Brain pericyte (primary cell): ENCODE measurements at regions not wholly inside any gene's neighbourhood (a gene's known extent, or its start where the extent isn't known, plus 50 kb on each side); places are given as distances from the start of the nearest gene placed in this dataset.
"Not testable (repeated sequence)": the region's sequence is repeated elsewhere in the genome, so short reads cannot be mapped to it uniquely, and the experiment has no call there.

Experiments
- DNase-seq: peaks from one replicate; pipeline ENCODE4 v3.0.0-alpha.2; 2012; ENCODE audit warnings: low read depth, low spot score

DNA sequence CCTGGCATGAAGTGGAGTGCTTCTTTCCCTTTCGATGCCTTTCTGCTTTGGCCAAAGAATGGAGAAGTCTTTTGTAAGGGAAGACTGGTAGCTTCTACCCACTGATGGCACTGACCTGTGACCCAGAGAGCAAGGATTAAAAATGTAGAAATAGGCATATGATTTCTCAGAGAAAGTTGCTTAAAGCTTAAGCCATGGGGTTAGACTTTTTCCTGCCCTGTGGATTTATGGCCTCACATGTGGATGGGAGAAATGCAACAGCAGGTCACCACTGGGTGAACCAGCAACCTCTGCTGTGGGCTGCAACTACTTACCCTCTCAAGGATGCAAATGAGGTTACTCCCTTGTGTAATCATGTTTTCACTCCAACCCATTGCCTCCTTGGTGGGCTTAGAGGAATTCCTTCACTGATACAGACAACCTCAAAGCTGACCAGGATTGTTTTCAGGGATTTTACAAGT, 86.7 kb upstream of the CDC42EP3 start:
- not testable (repeated sequence) for DNase-seq

DNA sequence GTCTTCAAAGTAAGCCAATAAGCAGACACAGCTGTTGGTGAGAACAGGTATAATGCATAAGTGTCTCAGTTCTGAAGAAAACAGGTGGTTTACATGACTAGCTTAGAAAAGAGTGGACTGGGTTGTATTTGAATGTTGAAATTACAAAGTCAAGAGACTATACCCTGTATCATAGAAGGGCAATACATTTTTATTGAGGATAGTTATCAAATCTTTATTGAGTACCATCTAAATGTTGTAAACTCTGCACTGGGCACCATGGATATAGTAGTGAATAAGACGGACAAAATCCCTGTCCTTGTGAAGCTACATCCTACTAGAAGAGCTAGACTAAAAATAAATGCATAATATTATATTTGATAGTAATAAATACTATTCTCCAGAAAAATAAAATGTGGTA, 88.5 kb upstream of the CDC42EP3 start:
- not testable (repeated sequence) for DNase-seq

DNA sequence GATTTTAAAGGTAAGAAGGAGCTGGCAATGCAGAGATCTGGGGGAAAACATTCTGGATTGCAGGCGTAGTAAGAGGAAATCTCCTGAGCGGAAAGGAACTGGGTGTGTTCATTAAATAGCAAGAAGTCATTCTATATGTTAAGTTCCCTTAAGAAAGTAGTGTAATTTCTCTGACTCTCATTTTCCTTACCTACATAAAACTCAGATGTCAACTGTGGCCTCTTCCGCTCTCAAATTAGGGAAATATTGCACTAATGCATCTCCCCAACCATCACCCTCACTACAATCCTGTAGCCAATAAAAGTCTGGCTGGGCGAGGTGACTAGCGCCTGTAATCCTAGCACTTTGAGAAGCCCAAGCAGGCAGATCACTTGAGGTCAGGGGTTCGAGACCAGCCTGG, 89.0 kb upstream of the CDC42EP3 start:
- DNase-seq, result no peak

DNA sequence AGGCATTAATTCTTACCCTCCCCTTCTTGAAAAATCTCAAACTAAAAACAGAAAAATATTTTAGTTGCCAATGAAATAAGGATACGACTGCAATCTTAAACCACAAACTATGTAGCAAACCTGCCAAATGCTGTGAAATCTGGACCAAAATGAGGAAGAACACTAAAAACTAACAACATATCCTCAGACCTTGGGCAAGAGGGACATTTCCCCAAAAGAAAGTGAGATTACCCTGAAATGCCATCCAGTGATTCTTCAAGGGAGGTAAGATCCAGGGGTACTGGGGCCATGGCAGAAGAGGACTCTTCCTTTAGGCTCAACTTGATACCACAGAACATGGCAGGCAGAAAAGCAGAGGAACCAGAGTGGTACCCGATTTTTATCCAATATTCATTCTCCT, 90.8 kb upstream of the CDC42EP3 start:
- not testable (repeated sequence) for DNase-seq

DNA sequence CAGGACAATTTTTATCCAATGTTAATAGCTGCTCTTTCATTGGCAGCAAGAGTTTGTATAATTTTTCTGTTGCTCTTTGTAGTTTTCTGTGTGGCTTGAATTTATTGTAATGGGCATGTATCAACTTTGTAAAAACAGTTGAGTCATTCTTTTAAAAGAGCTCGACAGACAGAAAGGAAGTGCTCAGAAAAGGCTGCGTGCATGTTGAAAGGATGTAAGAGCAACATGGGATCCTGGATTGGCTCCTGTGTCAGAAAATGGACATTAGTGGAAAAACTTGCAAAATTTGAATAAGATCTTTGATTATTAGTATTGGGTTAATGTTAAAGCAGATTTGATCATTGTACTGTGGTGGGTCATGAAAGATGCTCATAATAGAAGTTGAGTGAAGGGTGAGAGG, 93.3 kb upstream of the CDC42EP3 start:
- DNase-seq, result no peak

DNA sequence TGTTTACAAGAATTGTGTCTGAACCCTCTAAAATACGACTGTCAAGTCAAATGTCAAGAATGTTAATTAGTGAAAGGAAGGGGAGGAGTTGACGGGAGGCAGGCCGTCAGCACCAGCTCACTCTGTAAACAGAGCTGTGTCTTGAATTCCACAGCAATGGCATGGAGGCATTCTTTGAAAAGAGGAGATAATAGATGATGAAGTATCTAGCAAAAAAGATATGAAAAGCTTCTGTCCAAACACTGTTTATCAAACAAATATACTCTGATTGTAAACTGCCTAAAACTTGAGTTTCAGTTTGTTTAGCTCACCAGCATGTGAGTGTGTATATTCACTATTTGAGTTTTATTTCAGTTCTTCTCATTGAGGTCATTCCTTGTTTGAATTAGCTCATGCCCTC, 94.7 kb upstream of the CDC42EP3 start:
- DNase-seq, result no peak

DNA sequence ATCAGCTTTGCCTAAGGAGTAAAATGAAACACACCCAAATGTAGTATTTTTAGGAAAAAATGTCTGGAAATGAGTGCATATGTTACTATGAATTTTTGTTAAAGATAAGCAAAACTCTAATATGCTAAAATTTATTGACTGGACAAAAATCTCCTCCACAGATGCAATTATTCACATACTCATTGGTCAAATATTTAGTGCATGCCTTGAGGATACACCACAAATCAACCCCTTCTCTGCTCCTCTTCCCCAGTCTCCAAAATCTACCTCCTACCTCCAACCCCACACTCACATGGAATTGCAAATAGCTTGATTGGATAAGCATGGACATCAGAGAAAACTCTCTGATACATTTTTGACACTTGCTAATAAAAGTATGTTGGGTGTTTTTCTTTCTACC, 95.6 kb upstream of the CDC42EP3 start:
- DNase-seq, result no peak

DNA sequence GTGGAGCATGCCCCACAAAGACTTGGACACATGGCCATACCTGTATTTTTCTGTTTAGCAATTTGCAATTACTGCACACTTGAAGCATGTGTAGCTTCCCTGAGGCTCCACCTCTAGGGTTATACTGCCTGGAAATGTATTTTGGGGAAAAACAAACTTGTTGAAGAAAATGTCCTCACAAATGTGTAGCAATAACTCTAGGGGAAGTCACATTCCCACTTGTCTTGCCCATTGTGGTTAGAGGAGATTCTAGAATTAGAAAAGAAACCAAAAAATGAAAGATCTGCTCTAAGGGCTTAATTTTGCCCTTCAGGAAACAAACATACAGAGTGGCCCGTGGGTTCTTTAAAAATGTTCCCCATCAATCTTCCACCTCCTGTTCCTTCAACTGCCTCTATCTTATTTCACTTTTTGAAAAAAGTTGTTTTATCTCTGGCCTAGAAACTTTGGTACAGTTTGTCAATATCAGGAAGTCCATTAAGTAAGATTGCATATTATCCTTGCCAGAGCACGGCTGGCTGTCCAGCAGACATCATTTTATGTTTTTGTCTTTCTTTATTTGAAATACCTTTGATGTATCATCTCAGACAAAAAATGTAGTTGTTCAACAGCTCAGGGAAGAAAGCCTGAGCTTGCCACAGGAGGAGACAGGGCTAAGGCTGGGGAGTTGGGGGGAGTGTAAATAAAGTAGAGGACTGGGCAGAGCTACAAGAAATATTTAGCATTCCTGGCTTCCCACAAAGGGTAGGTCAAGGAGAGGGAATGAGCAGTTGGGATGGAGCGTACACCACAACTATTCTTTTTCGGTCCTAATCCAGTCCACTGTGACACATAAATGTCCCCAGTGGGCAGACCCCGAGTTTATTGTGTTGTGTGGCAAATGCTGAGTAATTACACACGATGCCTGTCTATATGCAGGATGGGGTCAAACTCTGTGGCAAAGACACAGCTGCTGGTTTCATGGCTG, 96.8 kb upstream of the CDC42EP3 start:
- DNase-seq, result peak; percentile 37

DNA sequence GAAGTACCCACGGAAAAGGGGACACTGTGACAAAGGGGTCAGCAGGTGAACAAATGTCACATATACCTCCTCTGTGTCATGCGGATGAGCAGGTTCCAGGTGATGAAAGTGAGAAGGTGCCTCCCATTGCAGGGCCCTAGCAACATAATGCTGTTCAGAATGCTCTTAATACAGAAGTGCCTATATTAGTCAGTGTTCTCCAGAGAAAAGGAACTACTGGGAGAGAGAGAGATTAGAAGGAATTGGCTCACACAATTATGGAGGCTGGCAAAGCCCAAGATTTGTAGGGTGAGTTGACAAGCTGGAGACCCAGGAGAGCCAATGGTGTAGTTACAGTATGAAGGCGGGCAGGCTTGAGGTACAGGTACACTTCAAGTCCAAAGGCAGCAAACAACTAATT, 98.1 kb upstream of the CDC42EP3 start:
- DNase-seq, result no peak

DNA sequence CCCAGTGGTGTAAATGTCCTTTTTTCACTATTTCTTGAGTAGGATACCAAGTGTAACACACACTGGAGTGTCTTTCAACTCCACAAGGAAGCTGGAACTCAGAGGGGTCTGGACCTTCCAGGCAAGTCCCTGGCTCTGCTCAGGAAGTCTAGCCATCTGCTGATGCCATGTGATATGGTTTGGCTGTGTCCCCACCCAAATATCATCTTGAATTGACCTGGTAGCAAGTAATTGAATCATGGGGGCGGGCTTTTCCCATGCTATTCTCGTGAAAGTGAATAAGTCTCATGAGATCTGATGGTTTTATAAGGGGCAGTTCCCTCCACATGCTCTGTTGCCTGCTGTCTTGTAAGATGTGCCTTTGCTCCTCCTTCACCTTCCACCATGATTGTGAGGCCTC, 99.4 kb upstream of the CDC42EP3 start:
- no peak for DNase-seq

DNA sequence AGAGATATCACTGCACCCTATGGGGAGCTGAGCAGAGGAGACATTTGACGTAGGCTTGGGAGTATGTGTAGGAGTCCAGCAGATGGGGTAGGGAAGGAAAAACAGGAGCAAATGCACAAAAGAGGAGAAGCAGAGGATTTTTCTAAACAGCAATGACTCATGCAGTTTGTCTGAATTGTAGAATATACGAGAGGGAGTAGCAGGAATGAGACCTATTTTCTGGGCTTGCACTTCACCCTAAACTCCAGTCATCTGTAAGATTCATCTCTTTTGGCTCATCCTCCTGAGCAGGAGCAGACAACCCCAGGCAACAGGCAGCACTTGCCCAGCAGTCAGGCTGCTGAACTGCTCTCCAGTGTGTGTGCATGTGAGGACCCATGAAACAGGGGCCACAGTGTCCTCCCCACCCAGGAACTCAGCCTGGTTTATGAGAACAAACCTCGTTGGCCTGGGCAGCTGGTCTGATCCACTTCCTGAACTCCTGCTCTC, 100.2 kb upstream of the CDC42EP3 start:
- no peak for DNase-seq

DNA sequence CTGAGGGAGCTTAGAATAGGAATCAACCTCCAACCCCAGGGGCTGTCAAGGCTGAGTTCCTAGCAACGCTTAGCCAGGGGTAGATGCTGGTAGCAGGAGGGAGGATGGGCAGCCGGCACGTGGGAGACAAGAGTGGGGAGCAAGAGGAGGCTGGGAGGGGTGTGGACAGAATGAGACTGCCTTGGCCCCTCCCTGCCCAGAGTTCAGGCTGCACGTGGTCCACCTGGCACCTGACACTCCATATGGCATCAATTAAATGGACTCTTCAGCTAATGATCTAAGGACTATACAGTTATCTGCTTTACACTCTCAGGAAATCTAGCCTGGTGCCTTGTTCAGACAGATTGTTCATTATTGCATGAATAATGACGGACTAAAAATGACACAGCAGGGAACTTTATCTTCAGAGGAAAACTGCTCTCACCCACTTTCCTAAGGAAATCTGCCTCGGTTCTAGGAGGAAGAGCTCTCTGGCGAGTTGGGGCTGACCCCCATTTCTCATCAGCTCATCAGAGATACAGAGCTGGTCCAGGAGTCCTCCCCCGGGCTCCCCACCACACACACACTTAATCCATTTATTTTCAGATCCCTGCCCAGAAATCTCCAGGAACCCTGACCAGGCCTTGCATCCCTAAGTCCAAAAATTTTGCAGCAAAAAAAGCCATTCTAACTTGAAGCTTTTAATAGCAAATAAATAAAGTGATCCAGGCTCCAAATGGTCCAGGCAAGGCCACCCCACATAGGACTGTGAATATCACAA, 102.1 kb upstream of the CDC42EP3 start:
- no peak for DNase-seq

DNA sequence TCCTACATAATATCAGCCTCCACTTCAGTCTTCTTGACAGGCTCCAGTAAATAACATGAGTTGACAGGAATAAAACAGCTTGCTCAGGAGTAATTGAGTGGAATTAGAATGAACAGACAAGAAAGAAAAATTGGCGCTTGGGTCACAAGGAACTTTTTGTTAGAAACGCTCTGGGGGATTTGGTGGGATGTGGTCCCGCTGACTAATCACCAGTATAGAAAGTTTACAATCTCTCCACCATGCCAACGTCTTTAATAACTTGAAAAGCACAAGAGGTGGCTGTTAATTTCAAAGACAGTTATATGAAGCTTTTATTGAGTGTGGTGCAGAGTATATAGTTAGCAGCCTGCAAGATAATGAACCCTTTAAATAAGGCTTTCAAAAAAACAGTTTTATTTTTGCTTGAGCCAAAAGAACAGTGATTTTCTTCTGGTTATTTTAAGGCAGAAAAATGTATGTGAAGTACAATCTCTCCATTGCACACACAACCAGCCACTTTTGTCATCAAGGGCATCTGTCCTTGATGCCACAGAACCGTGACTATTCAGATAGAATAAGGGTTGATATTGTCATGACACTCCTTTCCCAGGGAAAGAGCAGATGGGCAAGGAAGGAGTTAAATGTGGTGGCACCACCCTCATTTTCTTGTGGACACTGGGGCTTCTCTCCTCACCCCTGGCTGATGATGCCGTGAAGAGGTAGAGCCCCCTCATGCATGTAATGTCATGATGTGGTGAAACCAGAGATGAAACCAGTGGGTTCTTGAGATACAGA, 102.9 kb upstream of the CDC42EP3 start:
- DNase-seq, result not testable (repeated sequence)

DNA sequence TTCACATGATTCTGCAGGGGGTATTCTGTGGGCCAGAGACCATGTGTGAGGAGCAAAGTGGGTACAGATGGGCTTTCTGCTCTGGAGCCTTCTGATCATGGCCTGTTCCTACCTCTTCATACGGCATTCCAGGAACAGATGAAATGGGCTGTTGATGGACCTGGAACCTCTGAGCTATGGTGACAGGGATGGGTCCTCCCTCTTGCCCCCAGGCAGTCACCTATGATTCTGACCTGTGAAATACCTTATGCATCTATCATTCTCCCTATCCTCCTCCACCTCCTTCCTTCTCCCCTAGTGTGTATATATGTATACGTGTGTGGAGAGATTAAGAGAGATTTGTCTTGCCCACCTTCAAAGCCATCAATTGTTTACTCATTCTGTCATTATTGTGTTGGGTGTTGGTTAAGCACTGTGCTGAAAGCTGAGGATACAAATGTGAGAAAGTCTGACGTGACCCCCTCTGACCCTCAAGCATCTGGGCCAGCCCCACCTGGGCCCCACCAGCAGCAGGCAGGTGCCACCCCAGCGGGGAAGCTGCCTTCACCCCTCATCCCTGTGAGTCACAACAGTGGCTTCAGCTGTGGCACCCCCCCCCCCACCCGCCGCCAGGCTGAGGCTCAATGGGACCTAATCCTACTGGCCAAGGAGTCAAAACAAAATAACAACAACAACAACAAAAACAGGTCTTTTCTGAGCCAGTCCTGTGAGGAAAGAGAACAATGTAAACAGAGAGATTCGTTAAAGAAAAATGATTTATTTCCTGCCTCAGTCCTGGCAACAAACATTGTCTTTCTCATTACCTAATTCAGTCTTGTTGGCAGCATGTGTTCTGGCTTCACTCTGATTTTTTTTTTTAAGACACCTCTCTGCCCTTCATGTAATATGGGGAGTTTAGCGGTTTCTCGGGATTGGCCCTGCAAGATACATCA, 103.8 kb upstream of the CDC42EP3 start:
- DNase-seq, result no peak

DNA sequence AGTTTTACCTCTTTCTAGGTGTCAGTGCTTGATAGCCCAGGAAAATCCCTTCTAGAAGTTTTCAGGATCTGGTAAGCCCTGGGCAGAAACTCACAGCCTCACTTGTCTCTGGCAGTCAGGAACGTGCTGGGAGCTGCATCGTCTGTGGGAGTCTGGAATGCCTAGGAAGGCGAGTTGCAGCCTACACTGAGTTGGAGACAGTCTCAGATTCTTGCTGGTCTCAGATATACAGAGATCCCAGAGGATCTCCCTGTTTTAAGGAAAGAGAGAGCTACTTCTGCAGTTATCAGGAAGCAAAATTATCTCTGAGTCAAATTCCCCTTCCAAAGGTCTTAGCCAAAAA, 104.4 kb upstream of the CDC42EP3 start:
- peak; percentile 24 for DNase-seq

DNA sequence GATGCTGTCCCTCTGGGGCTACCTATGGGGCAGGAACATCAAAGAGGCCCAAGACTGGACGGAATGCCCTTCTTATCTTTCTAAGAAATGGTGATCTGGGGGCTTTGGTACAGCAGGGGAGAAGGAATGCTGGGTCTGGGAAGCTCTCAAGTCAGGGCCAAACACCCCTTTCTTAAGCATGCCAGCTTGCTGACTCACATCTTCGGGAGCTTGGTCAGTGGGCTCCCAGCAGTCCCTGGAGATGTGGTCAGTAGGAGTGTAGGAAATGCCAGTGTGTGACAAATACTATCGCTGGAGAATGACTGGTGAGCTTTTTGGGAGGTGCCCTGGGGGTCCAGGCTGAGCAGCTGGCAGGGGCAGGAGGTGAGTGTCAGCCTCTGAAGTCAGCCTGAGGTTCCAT, 105.0 kb upstream of the CDC42EP3 start:
- no peak for DNase-seq

DNA sequence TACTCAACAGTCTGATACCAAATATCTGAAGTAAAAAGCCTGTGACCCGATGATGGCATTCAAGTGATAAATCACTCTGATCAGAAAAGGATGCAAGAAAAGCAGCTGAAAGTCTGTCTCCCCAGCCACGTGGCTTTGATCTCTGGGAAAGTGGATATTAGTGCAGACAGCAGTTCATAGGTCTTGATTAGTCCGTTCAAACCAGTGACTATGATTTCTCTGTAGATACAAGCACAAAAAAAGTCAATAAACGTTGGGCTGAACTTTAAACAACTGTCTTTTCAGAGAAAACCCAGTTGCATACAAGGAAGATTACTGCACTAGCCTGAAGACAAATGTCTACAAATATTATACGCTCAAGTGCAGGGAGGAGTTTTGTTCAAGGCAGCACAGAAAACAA, 107.7 kb upstream of the CDC42EP3 start:
- no peak for DNase-seq

DNA sequence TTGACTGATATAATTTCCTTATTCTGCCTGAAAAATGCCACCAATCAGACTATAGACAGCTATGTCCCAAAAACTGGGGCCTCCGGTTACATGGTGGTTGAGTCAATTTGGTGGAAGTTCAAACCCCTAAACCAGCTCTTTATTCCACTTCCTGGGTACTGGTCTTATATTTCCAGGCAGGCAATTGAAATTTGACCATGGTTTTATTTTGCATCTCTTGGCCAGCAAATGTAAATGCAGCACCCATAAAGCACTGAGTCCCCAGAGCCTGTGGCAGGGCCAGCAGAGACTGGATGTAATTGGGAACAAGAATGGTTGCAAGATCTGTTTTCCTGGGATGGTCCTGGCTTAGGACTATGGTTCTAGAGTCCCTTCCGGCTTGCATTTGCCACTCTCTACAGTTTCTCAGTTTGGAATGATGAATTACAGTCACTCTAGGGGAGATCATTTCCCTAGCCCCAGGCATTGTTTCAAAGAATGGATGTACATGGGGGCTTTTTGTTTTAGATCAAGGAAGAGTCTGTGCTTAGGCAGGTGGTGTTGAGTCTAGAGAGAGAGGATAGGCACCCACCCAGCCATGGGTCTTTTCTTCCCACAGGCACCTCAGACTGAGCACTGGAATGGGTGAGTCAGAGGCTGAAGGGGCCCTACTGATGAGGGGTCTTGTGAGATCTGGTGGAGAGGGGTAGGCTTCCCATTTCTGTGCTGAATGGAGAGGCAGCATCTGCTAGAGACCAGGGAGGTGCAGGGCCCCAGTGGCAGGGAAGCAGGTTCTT, 108.4 kb upstream of the CDC42EP3 start:
- no peak for DNase-seq

DNA sequence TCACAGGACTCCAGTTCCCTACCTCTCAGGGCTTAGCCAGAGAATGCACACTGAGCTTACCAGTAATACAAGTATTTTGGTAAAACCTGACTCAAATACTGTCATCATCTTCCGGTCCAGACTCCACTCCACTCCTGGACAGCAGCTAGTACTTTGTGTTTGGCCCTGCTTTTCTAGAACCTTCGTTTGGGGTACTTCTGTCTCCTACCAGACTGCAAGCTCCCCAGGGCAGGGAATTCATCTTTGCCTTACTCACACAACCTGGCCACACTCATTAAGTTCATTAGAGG, 108.9 kb upstream of the CDC42EP3 start:
- no peak for DNase-seq

DNA sequence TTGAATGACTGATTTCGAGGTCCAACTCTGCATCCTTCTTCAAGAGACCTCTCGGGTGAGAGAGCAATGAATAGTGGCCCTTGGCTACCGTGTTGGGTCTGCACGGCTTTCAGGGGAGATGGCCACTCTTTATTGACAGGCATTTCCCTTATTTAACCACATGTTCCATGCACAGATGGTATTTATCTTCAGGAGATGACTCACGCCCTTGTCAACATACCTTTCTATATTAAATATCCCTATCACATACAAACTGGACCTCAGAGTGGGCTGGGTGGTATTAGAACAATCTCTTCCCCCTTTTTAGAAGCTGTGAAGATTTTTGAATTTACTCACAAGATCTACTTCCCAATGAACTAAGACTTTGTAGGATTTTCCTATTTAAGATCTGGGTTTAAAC, 109.6 kb upstream of the CDC42EP3 start:
- DNase-seq, result no peak
